HepG2 (cell line): ENCODE measurements at regions not wholly inside any gene's neighbourhood (a gene's known extent, or its start where the extent isn't known, plus 50 kb on each side); places are given as distances from the start of the nearest gene placed in this dataset.

Source experiments
- ATAC-seq: fragments of 200-7000 bp; cut with Tn5 transposase; 3 replicates; pipeline ENCODE4 v1.9.1; 2020; ENCODE audit warnings: mild to moderate bottlenecking, moderate library complexity
- BruUV-seq: library from RNA; stranded (reverse); fragments of 400-500 nt; replicated peaks from 2 replicates; lab custom pipeline; 2021; lab: Mats Ljungman, UMichigan
- CTCF ChIA-PET: fragments of 300-600 bp; formaldehyde crosslinking; extraction: SDS; loops from one replicate; lab custom pipeline; 2021; ENCODE audit warnings: low total read pairs, inconsistent platforms, low intra/inter-chr PET ratio; lab: Yijun Ruan, JAX
- POLR2A ChIA-PET: fragments of 350-600 bp; sonication (Branson Sonifier 250); formaldehyde crosslinking; loops from one replicate; lab custom pipeline; 2020; ENCODE audit warnings: antibody characterized with exemption, inconsistent platforms; lab: Yijun Ruan, JAX
- DNase-seq: peaks from one replicate; pipeline ENCODE4 v3.0.0-alpha.2; 2015; ENCODE audit warnings: low spot score
- FAIRE-seq: peaks from 3 replicates; lab custom pipeline; 2011; peaks lifted over from hg19 to GRCh38; lab: Jason Lieb, UNC
- H2AFZ ChIP-seq: one replicate; pipeline ENCODE4 v1.6.1; 2011; ENCODE audit warnings: low read length, inconsistent platforms
- H3K27ac ChIP-seq: fragments of 300-600 bp; 3 replicates; pipeline ENCODE4 v1.8.0; 2011; ENCODE audit warnings: mixed run types, mild to moderate bottlenecking, mixed read lengths, low read length, inconsistent platforms; ENCODE audit not compliant: insufficient read depth; ENCODE audit errors: extremely low read length
- H3K27me3 ChIP-seq, 2 experiments: fragments of 200-600 bp in 1 of 2; 2 replicates in 1 of 2; 3 replicates in 1 of 2; pipeline versions ENCODE4 v1.6.0 to v1.8.0; 2011; ENCODE audit warnings: low read length in 2 of 2, mild to moderate bottlenecking in 2 of 2, moderate library complexity in 2 of 2, inconsistent platforms in 1 of 2; ENCODE audit not compliant: insufficient read depth in 2 of 2, control insufficient read depth in 1 of 2
- H3K36me3 ChIP-seq, 2 experiments: fragments of 200-600 bp in 1 of 2; replicated peaks in 1 of 2; 2 replicates in 1 of 2; 3 replicates in 1 of 2; pipeline versions ENCODE4 v1.5.1 to v1.8.0; 2011; ENCODE audit warnings: low read length in 2 of 2, inconsistent platforms in 1 of 2; ENCODE audit not compliant: insufficient read depth in 2 of 2, control insufficient read depth in 1 of 2
- H3K4me1 ChIP-seq: 2 replicates; pipeline ENCODE4 v1.5.1; 2012; ENCODE audit warnings: low read length, inconsistent platforms; ENCODE audit not compliant: insufficient read depth
- H3K4me2 ChIP-seq: 2 replicates; pipeline ENCODE4 v1.6.0; 2011; ENCODE audit warnings: low read depth, low read length, inconsistent platforms
- H3K4me3 ChIP-seq, 3 experiments: fragments of 200-600 bp in 1 of 3; sonication (generic), shearing (Covaris generic) in 1 of 3; replicated peaks in 1 of 3; 2 replicates each; pipeline ENCODE4 v1.5.1; 2011 to 2016; ENCODE audit warnings: low read length in 3 of 3, inconsistent platforms in 2 of 3, low read depth in 2 of 3, mild to moderate bottlenecking in 2 of 3, control low read depth in 1 of 3, mixed read lengths in 1 of 3; ENCODE audit not compliant: insufficient read depth in 1 of 3
- H3K79me2 ChIP-seq: one replicate; pipeline ENCODE4 v1.6.1; 2011; ENCODE audit warnings: low read length, inconsistent platforms; ENCODE audit not compliant: insufficient read depth
- H3K9ac ChIP-seq: 2 replicates; pipeline ENCODE4 v1.6.0; 2011; ENCODE audit warnings: mild to moderate bottlenecking, low read depth, low read length, inconsistent platforms; ENCODE audit not compliant: insufficient read depth
- H3K9me3 ChIP-seq: 2 replicates; pipeline ENCODE4 v1.5.1; 2012; ENCODE audit warnings: mild to moderate bottlenecking, low read length
- H4K20me1 ChIP-seq: 2 replicates; pipeline ENCODE4 v1.6.0; 2011; ENCODE audit warnings: inconsistent platforms, mild to moderate bottlenecking, low read length, moderate library complexity; ENCODE audit not compliant: insufficient read depth
- EP300 ChIP-seq, 3 experiments: sonication (generic) in 1 of 3; formaldehyde crosslinking in 1 of 3; IDR thresholded peaks; 2 replicates each; pipeline versions ENCODE4 v1.5.1 to v1.6.1; 2011 to 2020; ENCODE audit warnings: low read depth in 2 of 3, low read length in 2 of 3, borderline replicate concordance in 1 of 3, improper control_type of control experiment in 1 of 3, mild to moderate bottlenecking in 1 of 3, missing genetic modification reagents in 1 of 3, moderate library complexity in 1 of 3
- GATAD2A ChIP-seq: IDR thresholded peaks from 2 replicates; pipeline ENCODE4 v1.6.1; 2016
- REPIN1 ChIP-seq: sonication (generic); formaldehyde crosslinking; IDR thresholded peaks from 2 replicates; pipeline ENCODE4 v1.8.0; 2022; ENCODE audit warnings: missing genetic modification reagents, low read depth, mild to moderate bottlenecking, borderline replicate concordance
- ZNF431 ChIP-seq: sonication (generic); formaldehyde crosslinking; IDR thresholded peaks from 2 replicates; pipeline ENCODE4 v1.9.0; 2022; ENCODE audit warnings: missing genetic modification reagents, low read depth, mild to moderate bottlenecking, borderline replicate concordance
- WGBS: methylation state at CpG from one replicate; pipeline ENCODE4 v1.1.6; 2017; ENCODE audit warnings: low lambda C conversion rate; 5-methylcytosine and 5-hydroxymethylcytosine counted together
- in situ Hi-C: cut with HindIII; loops from 2 replicates; pipeline ENCODE4 v1.10.0; 2017; ENCODE audit warnings: low pct_unique_long_range_greater_than_20kb; ENCODE audit not compliant: extremely low pct_ligation_motif_present
- intact Hi-C: fragments of 100-400 bp; cut with micrococcal nuclease; formaldehyde crosslinking; loops from one replicate; pipeline ENCODE4 v1.10.0; 2022; ENCODE audit not compliant: unreplicated experiment
- TF ChIP-seq, protein P1 (sequence below): sonication (generic); formaldehyde crosslinking; IDR thresholded peaks from 2 replicates; pipeline ENCODE4 v1.4.0; 2020; ENCODE audit warnings: missing genetic modification reagents
- TF ChIP-seq, protein P2 (sequence below): IDR thresholded peaks from 2 replicates; pipeline ENCODE4 v1.4.0; 2020; ENCODE audit warnings: mild to moderate bottlenecking, missing genetic modification reagents

DNA sequence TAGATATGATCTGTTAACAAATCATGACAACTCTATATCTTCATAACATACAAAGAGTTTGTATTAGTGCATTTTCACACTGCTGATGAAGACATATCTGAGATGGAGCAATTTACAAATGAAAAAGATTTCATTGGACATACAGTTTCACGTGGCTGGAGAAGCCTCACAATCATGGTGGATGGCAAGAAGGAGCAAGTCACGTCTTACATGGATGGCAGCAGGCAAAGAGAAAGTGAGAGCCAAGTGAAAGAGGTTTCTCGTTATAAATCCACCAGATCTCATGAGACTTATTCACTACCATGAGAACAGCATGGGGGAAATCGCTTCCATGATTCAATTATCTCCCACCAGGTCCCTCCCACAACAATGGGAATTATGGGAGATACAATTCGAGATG is 157.6 kb downstream of the DUSP6 start:
- no peaks in the 10 kb centered on the region for H4K20me1 ChIP-seq
- H3K36me3 ChIP-seq: no peaks in the 10 kb centered on the region
- ATAC-seq (no peak), FAIRE-seq (no peak), DNase-seq (no peak)
- ChIA-PET CTCF (no interaction called here), POLR2A (no interaction called here)
- no peak overlapping the region for H3K4me3 ChIP-seq
- no peaks in the 10 kb centered on the region; the same call in 1 of the 2 replicates for H3K4me1 ChIP-seq
- H3K79me2 ChIP-seq: no peaks in the 10 kb centered on the region
- H3K9ac ChIP-seq: no peak overlapping the region
- TF ChIP-seq ZNF431 (CRISPR knock-in tag) (peak; percentile 98), REPIN1 (CRISPR knock-in tag) (no peak)
- no peak overlapping the region for H3K27ac ChIP-seq
- H3K27me3 ChIP-seq: no peaks in the 10 kb centered on the region
- no peak overlapping the region for H2AFZ ChIP-seq
- no peak overlapping the region for H3K4me2 ChIP-seq
- in situ Hi-C loops (no loop called here), intact Hi-C loops (no loop called here)
- peaks cover 22% of the 10 kb centered on the region for H3K9me3 ChIP-seq
- WGBS: 2% methylated on average over 5 of the region's 5 CpGs
- BruUV-seq: no TSS peak

DNA sequence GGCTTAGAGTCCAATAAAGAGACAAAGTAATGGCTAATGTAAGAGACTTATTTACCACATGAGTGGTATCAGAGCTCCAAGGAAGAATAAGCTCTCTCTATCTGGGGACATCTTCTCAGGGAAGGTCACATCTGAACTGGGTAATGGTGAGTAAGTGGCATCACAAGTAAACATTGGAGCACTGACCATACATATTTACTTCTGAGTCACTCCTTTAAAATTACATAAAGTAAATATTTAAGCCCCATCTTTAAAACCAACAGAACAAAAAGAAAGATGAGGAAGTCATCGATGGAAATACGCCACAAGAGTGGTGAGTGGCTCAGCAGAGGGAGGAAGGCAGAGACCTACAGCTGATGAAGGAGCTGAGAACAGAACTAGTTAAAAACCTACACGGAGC is 159.9 kb downstream of the DUSP6 start:
- no peaks in the 10 kb centered on the region; the same call in 1 of the 2 replicates for H3K4me1 ChIP-seq
- no peak overlapping the region for H3K9ac ChIP-seq
- ATAC-seq (no peak; the same call in 1 of the 3 replicates), DNase-seq (peak; percentile 10), FAIRE-seq (no peak)
- no peaks in the 10 kb centered on the region for H4K20me1 ChIP-seq
- H3K9me3 ChIP-seq: peaks cover 28% of the 10 kb centered on the region
- H3K4me2 ChIP-seq: no peak overlapping the region
- H3K27me3 ChIP-seq: no peaks in the 10 kb centered on the region
- H3K79me2 ChIP-seq: no peaks in the 10 kb centered on the region
- no TSS peak for BruUV-seq
- no peak overlapping the region for H3K27ac ChIP-seq
- in situ Hi-C loops (no loop called here), intact Hi-C loops (no loop called here)
- CTCF ChIA-PET: no interaction called here
- no peak overlapping the region for H3K4me3 ChIP-seq
- POLR2A ChIA-PET: interaction anchor here (1.3 to 2.2 kb wide), 2 partner anchors 160 to 199 kb away, joined by 3 to 16 read pairs; partner anchors contain the start of gene DUSP6
- no peak overlapping the region for H2AFZ ChIP-seq
- H3K36me3 ChIP-seq: no peaks in the 10 kb centered on the region
- WGBS: 12% methylated on average over 3 of the region's 3 CpGs
- TF ChIP-seq EP300 (IDR thresholded peaks at IDR 0.05; ENCODE audit: low read depth in 2 of 2, low read length in 2 of 2) (peak in 1 of 2 experiments; percentile 56; a peak in 1 of 4 replicates), EP300 (CRISPR knock-in tag; IDR thresholded peaks at IDR 0.05; ENCODE audit: borderline replicate concordance) (no peak), GATAD2A (CRISPR knock-in tag) (no peak; the same call in 1 of the 2 replicates)
- TF ChIP-seq, protein P1, sequence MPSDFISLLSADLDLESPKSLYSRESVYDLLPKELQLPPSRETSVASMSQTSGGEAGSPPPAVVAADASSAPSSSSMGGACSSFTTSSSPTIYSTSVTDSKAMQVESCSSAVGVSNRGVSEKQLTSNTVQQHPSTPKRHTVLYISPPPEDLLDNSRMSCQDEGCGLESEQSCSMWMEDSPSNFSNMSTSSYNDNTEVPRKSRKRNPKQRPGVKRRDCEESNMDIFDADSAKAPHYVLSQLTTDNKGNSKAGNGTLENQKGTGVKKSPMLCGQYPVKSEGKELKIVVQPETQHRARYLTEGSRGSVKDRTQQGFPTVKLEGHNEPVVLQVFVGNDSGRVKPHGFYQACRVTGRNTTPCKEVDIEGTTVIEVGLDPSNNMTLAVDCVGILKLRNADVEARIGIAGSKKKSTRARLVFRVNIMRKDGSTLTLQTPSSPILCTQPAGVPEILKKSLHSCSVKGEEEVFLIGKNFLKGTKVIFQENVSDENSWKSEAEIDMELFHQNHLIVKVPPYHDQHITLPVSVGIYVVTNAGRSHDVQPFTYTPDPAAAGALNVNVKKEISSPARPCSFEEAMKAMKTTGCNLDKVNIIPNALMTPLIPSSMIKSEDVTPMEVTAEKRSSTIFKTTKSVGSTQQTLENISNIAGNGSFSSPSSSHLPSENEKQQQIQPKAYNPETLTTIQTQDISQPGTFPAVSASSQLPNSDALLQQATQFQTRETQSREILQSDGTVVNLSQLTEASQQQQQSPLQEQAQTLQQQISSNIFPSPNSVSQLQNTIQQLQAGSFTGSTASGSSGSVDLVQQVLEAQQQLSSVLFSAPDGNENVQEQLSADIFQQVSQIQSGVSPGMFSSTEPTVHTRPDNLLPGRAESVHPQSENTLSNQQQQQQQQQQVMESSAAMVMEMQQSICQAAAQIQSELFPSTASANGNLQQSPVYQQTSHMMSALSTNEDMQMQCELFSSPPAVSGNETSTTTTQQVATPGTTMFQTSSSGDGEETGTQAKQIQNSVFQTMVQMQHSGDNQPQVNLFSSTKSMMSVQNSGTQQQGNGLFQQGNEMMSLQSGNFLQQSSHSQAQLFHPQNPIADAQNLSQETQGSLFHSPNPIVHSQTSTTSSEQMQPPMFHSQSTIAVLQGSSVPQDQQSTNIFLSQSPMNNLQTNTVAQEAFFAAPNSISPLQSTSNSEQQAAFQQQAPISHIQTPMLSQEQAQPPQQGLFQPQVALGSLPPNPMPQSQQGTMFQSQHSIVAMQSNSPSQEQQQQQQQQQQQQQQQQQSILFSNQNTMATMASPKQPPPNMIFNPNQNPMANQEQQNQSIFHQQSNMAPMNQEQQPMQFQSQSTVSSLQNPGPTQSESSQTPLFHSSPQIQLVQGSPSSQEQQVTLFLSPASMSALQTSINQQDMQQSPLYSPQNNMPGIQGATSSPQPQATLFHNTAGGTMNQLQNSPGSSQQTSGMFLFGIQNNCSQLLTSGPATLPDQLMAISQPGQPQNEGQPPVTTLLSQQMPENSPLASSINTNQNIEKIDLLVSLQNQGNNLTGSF (CRISPR knock-in tag): no peak
- TF ChIP-seq, protein P2, sequence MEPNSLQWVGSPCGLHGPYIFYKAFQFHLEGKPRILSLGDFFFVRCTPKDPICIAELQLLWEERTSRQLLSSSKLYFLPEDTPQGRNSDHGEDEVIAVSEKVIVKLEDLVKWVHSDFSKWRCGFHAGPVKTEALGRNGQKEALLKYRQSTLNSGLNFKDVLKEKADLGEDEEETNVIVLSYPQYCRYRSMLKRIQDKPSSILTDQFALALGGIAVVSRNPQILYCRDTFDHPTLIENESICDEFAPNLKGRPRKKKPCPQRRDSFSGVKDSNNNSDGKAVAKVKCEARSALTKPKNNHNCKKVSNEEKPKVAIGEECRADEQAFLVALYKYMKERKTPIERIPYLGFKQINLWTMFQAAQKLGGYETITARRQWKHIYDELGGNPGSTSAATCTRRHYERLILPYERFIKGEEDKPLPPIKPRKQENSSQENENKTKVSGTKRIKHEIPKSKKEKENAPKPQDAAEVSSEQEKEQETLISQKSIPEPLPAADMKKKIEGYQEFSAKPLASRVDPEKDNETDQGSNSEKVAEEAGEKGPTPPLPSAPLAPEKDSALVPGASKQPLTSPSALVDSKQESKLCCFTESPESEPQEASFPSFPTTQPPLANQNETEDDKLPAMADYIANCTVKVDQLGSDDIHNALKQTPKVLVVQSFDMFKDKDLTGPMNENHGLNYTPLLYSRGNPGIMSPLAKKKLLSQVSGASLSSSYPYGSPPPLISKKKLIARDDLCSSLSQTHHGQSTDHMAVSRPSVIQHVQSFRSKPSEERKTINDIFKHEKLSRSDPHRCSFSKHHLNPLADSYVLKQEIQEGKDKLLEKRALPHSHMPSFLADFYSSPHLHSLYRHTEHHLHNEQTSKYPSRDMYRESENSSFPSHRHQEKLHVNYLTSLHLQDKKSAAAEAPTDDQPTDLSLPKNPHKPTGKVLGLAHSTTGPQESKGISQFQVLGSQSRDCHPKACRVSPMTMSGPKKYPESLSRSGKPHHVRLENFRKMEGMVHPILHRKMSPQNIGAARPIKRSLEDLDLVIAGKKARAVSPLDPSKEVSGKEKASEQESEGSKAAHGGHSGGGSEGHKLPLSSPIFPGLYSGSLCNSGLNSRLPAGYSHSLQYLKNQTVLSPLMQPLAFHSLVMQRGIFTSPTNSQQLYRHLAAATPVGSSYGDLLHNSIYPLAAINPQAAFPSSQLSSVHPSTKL (CRISPR knock-in tag): 0 out of 2 replicates have a peak, but pooled peaks have one; percentile 23
